Cardiac muscle cell (in vitro differentiated cells and primary cell): ENCODE measurements at regions not wholly inside any gene's neighbourhood (a gene's known extent, or its start where the extent isn't known, plus 50 kb on each side); places are given as distances from the start of the nearest gene placed in this dataset.

Experiments used
- DNase-seq, 2 donors: peaks; one replicate each; pipeline versions ENCODE4 v3.0.0 to v3.0.0-alpha.2; 2010 to 2017; ENCODE audit warnings: low read depth in 1 of 2, low spot score in 1 of 2
- H3K27ac ChIP-seq: fragments of 200-600 bp; sonication (generic); 2 replicates; pipeline ENCODE4 v1.5.1; 2016
- H3K27me3 ChIP-seq: fragments of 200-600 bp; sonication (generic); 2 replicates; pipeline ENCODE4 v1.6.0; 2016; ENCODE audit warnings: control low read depth
- H3K36me3 ChIP-seq: fragments of 200-600 bp; sonication (generic); 2 replicates; pipeline ENCODE4 v1.5.1; 2016; ENCODE audit warnings: control low read depth
- H3K4me1 ChIP-seq: fragments of 200-600 bp; sonication (generic); 2 replicates; pipeline ENCODE4 v1.8.1; 2017; ENCODE audit warnings: low read depth, mild to moderate bottlenecking, mixed run types
- H3K4me3 ChIP-seq: fragments of 200-600 bp; sonication (generic); 2 replicates; pipeline ENCODE4 v1.5.1; 2016; ENCODE audit warnings: mild to moderate bottlenecking
- H3K9me3 ChIP-seq: fragments of 200-600 bp; sonication (generic); 2 replicates; pipeline ENCODE4 v1.5.1; 2017; ENCODE audit warnings: low read depth, mild to moderate bottlenecking, control low read depth
- CTCF ChIP-seq: IDR thresholded peaks from 2 replicates; pipeline ENCODE4 v1.5.1; 2012; ENCODE audit warnings: low read depth, mild to moderate bottlenecking, low read length

- peak in 1 of 2 donors; percentile 84 for DNase-seq
- TF ChIP-seq CTCF: no peak
- Histone ChIP-seq H3K27ac (no peak overlapping the region), H3K4me3 (no peak overlapping the region), H3K9me3 (no peaks in the 10 kb centered on the region), H3K4me1 (no peaks in the 10 kb centered on the region), H3K27me3 (no peaks in the 10 kb centered on the region), H3K36me3 (no peaks in the 10 kb centered on the region)
Observed at GRCh38 chr1:94602316-94602715, 60.8 kb upstream of the F3 start.

GRCh38 chr1:94600556-94600955 is 59.0 kb upstream of the F3 start:
- no peaks in the 10 kb centered on the region for H3K4me1 ChIP-seq
- DNase-seq: no peak
- TF ChIP-seq CTCF: no peak

GRCh38 chr1:94599095-94599813 is 57.7 kb upstream of the F3 start:
- DNase-seq: peak; percentile 29 to 39

More at GRCh38 chr1:94600556-94600955, 59.0 kb upstream of the F3 start:
- Histone ChIP-seq H3K27ac (no peak overlapping the region), H3K4me3 (no peak overlapping the region), H3K36me3 (no peaks in the 10 kb centered on the region), H3K27me3 (no peaks in the 10 kb centered on the region), H3K9me3 (no peaks in the 10 kb centered on the region)

GRCh38 chr1:94597701-94598100 is 56.1 kb upstream of the F3 start:
- no peak overlapping the region for H3K27ac ChIP-seq
- TF ChIP-seq CTCF: no peak
- peak in 1 of 2 donors; percentile 52 for DNase-seq

More at GRCh38 chr1:94599095-94599813, 57.7 kb upstream of the F3 start:
- no peaks in the 10 kb centered on the region for H3K9me3 ChIP-seq
- H3K4me1 ChIP-seq: no peaks in the 10 kb centered on the region
- H3K36me3 ChIP-seq: no peaks in the 10 kb centered on the region
- H3K4me3 ChIP-seq: no peak overlapping the region
- H3K27ac ChIP-seq: no peak overlapping the region
- TF ChIP-seq CTCF: peak; percentile 36
- H3K27me3 ChIP-seq: no peaks in the 10 kb centered on the region

GRCh38 chr1:94596260-94596659 is 54.7 kb upstream of the F3 start:
- Histone ChIP-seq H3K9me3 (no peaks in the 10 kb centered on the region), H3K36me3 (no peaks in the 10 kb centered on the region), H3K4me1 (no peaks in the 10 kb centered on the region), H3K27ac (no peak overlapping the region), H3K27me3 (no peaks in the 10 kb centered on the region), H3K4me3 (no peak overlapping the region)
- no peak for TF ChIP-seq CTCF
- DNase-seq: no peak

More at GRCh38 chr1:94597701-94598100, 56.1 kb upstream of the F3 start:
- H3K4me1 ChIP-seq: no peaks in the 10 kb centered on the region
- no peak overlapping the region for H3K4me3 ChIP-seq
- H3K27me3 ChIP-seq: no peaks in the 10 kb centered on the region
- no peaks in the 10 kb centered on the region for H3K36me3 ChIP-seq
- no peaks in the 10 kb centered on the region for H3K9me3 ChIP-seq
